GM23248 (cell line): ENCODE measurements at regions not wholly inside any gene's neighbourhood (a gene's known extent, or its start where the extent isn't known, plus 50 kb on each side); places are given as distances from the start of the nearest gene placed in this dataset.

ENCODE experiments used
- DNase-seq: peaks from one replicate; pipeline ENCODE4 v3.0.0-alpha.2; 2015
- H2AFZ ChIP-seq: fragments of 200-600 bp; sonication (generic); 2 replicates; pipeline ENCODE4 v1.6.1; 2016; ENCODE audit warnings: antibody characterized with exemption
- H3F3A ChIP-seq: fragments of 200-600 bp; sonication (generic); 2 replicates; pipeline ENCODE4 v1.6.1; 2016; ENCODE audit warnings: mild to moderate bottlenecking, antibody characterized with exemption, mixed run types; ENCODE audit not compliant: insufficient read depth
- H3K27ac ChIP-seq: fragments of 200-600 bp; sonication (generic); 2 replicates; pipeline ENCODE4 v1.5.1; 2016; ENCODE audit warnings: mild to moderate bottlenecking
- H3K27me3 ChIP-seq: fragments of 200-600 bp; sonication (generic); replicated peaks from 2 replicates; pipeline ENCODE4 v1.6.1; 2016; ENCODE audit warnings: mild to moderate bottlenecking; ENCODE audit not compliant: insufficient read depth
- H3K36me3 ChIP-seq: fragments of 200-600 bp; sonication (generic); 2 replicates; pipeline ENCODE4 v1.6.1; 2016; ENCODE audit warnings: low read depth, mild to moderate bottlenecking
- H3K4me1 ChIP-seq: fragments of 200-600 bp; sonication (generic); 2 replicates; pipeline ENCODE4 v1.6.1; 2016; ENCODE audit warnings: mild to moderate bottlenecking; ENCODE audit not compliant: insufficient read depth
- H3K4me2 ChIP-seq: fragments of 200-600 bp; sonication (generic); one replicate; pipeline ENCODE4 v1.6.1; 2016; ENCODE audit warnings: mild to moderate bottlenecking; ENCODE audit not compliant: unreplicated experiment
- H3K4me3 ChIP-seq: fragments of 200-600 bp; sonication (generic); 2 replicates; pipeline ENCODE4 v1.5.1; 2016; ENCODE audit warnings: mild to moderate bottlenecking
- H3K79me2 ChIP-seq: fragments of 200-600 bp; sonication (generic); 2 replicates; pipeline ENCODE4 v1.6.1; 2016; ENCODE audit warnings: mild to moderate bottlenecking; ENCODE audit not compliant: insufficient read depth
- H3K9ac ChIP-seq: fragments of 200-600 bp; sonication (generic); 2 replicates; pipeline ENCODE4 v1.6.1; 2016; ENCODE audit warnings: mild to moderate bottlenecking
- H3K9me2 ChIP-seq: fragments of 200-600 bp; sonication (generic); 2 replicates; pipeline ENCODE4 v1.6.1; 2016; ENCODE audit warnings: mixed run types, mild to moderate bottlenecking, moderate library complexity; ENCODE audit not compliant: insufficient read depth
- H3K9me3 ChIP-seq: fragments of 200-600 bp; sonication (generic); one replicate; pipeline ENCODE4 v1.6.1; 2017; ENCODE audit warnings: low read depth
- H4K20me1 ChIP-seq: fragments of 200-600 bp; sonication (generic); 2 replicates; pipeline ENCODE4 v1.6.0; 2016; ENCODE audit not compliant: insufficient read depth
- EZH2 ChIP-seq: fragments of 200-600 bp; sonication (generic); IDR thresholded peaks from 2 replicates; pipeline ENCODE4 v1.6.1; 2018; ENCODE audit warnings: antibody characterized with exemption, mild to moderate bottlenecking; ENCODE audit not compliant: insufficient read depth, poor library complexity, severe bottlenecking
- EZH2phosphoT487 ChIP-seq: fragments of 200-600 bp; sonication (generic); IDR thresholded peaks from 2 replicates; pipeline ENCODE4 v1.6.1; 2018; ENCODE audit warnings: antibody characterized with exemption, moderate library complexity, mild to moderate bottlenecking, low read depth; ENCODE audit not compliant: insufficient read depth
- WGBS, 2 experiments: methylation state at CpG; one replicate each; pipeline ENCODE4 v1.1.6; 2015 to 2017; ENCODE audit warnings: low lambda C conversion rate in 2 of 2, low coverage in 1 of 2; ENCODE audit errors: missing lambda C conversion rate in 2 of 2; 5-methylcytosine and 5-hydroxymethylcytosine counted together
- in situ Hi-C: fragments of 300-500 bp; cut with MboI; formaldehyde crosslinking; loops from 2 replicates; pipeline ENCODE4 v1.15.0; 2020

DNA sequence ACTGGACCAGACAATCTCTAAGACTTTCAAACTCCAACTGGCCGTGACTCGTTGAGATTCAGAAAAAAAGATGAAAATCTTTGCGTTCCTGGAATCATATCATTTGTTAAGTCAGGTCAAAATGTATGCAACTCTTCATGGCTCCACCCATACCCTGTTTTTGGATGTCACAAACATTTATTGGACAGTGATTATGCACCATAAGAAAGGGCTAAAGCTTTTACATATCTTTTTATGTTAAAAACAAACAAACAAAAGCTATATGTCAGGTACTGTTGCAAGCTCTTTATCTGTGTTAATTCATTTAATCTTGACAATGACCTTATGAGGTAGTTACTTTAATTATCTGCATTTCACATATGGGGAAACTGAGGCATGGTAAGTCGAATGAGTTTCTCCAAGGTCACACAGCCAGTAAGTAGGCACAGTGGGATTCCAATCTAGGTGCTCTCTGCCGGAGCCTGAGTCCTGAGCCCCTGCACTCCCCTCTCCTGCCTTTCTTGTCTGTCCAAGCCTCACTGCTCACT, 145.7 kb upstream of the MYCN start:
- no peak overlapping the region for H2AFZ ChIP-seq
- WGBS, 2 experiments = 58 to 61% methylated on average over 5 of the region's 5 CpGs
- no peak overlapping the region for H3K4me2 ChIP-seq
- H3K36me3 ChIP-seq = no peaks in the 10 kb centered on the region
- no peaks in the 10 kb centered on the region for H4K20me1 ChIP-seq
- in situ Hi-C loops = no loop called here
- no peaks in the 10 kb centered on the region for H3F3A ChIP-seq
- no peak overlapping the region for H3K4me3 ChIP-seq
- DNase-seq = no peak
- H3K27me3 ChIP-seq = no peaks in the 10 kb centered on the region
- H3K27ac ChIP-seq = no peak overlapping the region
- H3K9ac ChIP-seq = no peak overlapping the region
- H3K9me2 ChIP-seq = no peaks in the 10 kb centered on the region
- no peak for TF ChIP-seq EZH2
- no peak for TF ChIP-seq EZH2phosphoT487
- no peaks in the 10 kb centered on the region for H3K9me3 ChIP-seq
- H3K4me1 ChIP-seq = no peaks in the 10 kb centered on the region
- H3K79me2 ChIP-seq = no peaks in the 10 kb centered on the region

GRCh38 chr2:15795426-15795825, 144.9 kb upstream of the MYCN start:
- Histone ChIP-seq H3K27ac (no peak overlapping the region), H3K4me3 (no peak overlapping the region), H3K4me1 (no peaks in the 10 kb centered on the region), H3K36me3 (no peaks in the 10 kb centered on the region), H2AFZ (no peak overlapping the region), H3K79me2 (no peaks in the 10 kb centered on the region), H3K27me3 (no peaks in the 10 kb centered on the region), H4K20me1 (no peaks in the 10 kb centered on the region), H3K9me3 (no peaks in the 10 kb centered on the region), H3F3A (no peaks in the 10 kb centered on the region), H3K9ac (no peak overlapping the region), H3K9me2 (no peaks in the 10 kb centered on the region), H3K4me2 (no peak overlapping the region)
- TF ChIP-seq EZH2 = no peak
- no peak for TF ChIP-seq EZH2phosphoT487
- in situ Hi-C loops = no loop called here
- WGBS, 2 experiments = 3 to 9% methylated on average over 10 of the region's 10 CpGs
- DNase-seq = no peak

- no peak overlapping the region for H3K4me3 ChIP-seq
- no peak overlapping the region for H3K27ac ChIP-seq
- H3K9me3 ChIP-seq = no peaks in the 10 kb centered on the region
- no peak for DNase-seq
- TF ChIP-seq EZH2 (no peak), EZH2phosphoT487 (no peak)
- H3K4me2 ChIP-seq = no peak overlapping the region
- in situ Hi-C loops = no loop called here
- no peak overlapping the region for H3K9ac ChIP-seq
- H3K79me2 ChIP-seq = no peaks in the 10 kb centered on the region
- H3K9me2 ChIP-seq = no peaks in the 10 kb centered on the region
- 41 to 44% methylated on average over 9 of the region's 9 CpGs for WGBS, 2 experiments
- H3K27me3 ChIP-seq = no peaks in the 10 kb centered on the region
- no peaks in the 10 kb centered on the region for H3K4me1 ChIP-seq
- no peaks in the 10 kb centered on the region for H4K20me1 ChIP-seq
- no peak overlapping the region for H2AFZ ChIP-seq
- no peaks in the 10 kb centered on the region for H3K36me3 ChIP-seq
- no peaks in the 10 kb centered on the region for H3F3A ChIP-seq
Measured at GRCh38 chr2:15796167-15796942, 144.0 kb upstream of the MYCN start.

DNA sequence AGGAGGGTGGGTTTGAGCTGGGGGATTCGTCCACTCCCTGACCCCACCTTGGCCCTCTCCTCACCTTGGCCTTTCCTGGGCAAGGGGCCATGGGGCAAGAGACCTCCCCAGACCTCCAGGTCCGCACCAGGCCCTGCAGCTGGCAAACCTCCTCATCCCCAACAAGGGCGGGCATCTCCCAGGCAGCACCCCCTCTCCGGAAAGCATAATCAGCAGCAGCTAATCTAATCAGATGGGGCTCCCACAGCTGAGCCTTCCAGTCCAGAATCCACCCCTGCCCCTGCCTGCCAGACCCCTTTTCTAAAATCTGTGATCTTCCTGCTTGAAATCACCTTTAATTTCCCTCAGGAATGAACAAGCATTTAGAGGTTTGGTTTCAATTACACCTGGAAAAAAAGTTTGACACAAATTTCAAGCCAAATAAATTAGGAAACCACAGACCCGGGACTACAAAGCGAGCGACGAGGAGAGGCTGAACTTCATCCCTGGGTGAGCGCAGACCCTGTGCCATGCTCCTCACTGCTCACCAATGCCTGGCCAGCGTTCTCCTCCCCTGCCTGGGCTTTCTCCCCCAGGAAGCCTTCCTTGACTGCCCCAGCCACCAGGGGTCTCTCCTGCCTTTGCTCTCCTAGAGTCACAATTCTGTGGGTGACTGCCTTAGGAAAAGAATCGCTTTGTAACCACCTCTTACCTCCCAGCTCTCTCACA, 143.0 kb upstream of the MYCN start:
- TF ChIP-seq EZH2phosphoT487 (no peak), EZH2 (no peak)
- Histone ChIP-seq H3F3A (no peaks in the 10 kb centered on the region), H3K9ac (no peak overlapping the region), H3K27ac (no peak overlapping the region), H3K36me3 (no peaks in the 10 kb centered on the region), H3K4me1 (no peaks in the 10 kb centered on the region), H3K9me3 (no peaks in the 10 kb centered on the region), H3K4me3 (no peak overlapping the region), H3K79me2 (no peaks in the 10 kb centered on the region), H3K9me2 (no peaks in the 10 kb centered on the region), H3K27me3 (no peaks in the 10 kb centered on the region), H4K20me1 (no peaks in the 10 kb centered on the region), H2AFZ (no peak overlapping the region), H3K4me2 (no peak overlapping the region)
- in situ Hi-C loops = no loop called here
- WGBS, 2 experiments = 20 to 31% methylated on average over 11 of the region's 11 CpGs
- DNase-seq = no peak
